ENCODE measurements at regions not wholly inside any gene's neighbourhood (a gene's known extent, or its start where the extent isn't known, plus 50 kb on each side); places are given as distances from the start of the nearest gene placed in this dataset.
"Not testable (repeated sequence)": the region's sequence is repeated elsewhere in the genome, so short reads cannot be mapped to it uniquely, and the experiment has no call there.

- CTCF ChIA-PET, result no interaction called here
- Mint-ChIP-seq H3K27ac (no peak overlapping the region), H3K36me3 (no peaks in the 10 kb centered on the region)
Measured at GRCh38 chr16:86885139-86885538, 306.8 kb downstream of the FOXL1 start.

GRCh38 chr16:86886651-86887050, 308.3 kb downstream of the FOXL1 start:
- H3K36me3 Mint-ChIP-seq, result no peaks in the 10 kb centered on the region

More at GRCh38 chr16:86885139-86885538, 306.8 kb downstream of the FOXL1 start:
- no peak for DNase-seq
- POLR2A ChIA-PET, result no interaction called here
- H3K27me3 Mint-ChIP-seq, result peaks cover 19% of the 10 kb centered on the region
- no peak overlapping the region for H3K4me3 Mint-ChIP-seq
- intact Hi-C loops (cut with micrococcal nuclease), result no loop called here
- no peaks in the 10 kb centered on the region for H3K4me1 Mint-ChIP-seq (ENCODE audit: low read depth)
- no peaks in the 10 kb centered on the region for H3K9me3 Mint-ChIP-seq

GRCh38 chr16:86887416-86887815, 309.1 kb downstream of the FOXL1 start:
- H3K36me3 Mint-ChIP-seq, result no peaks in the 10 kb centered on the region
- DNase-seq, result no peak
- no peaks in the 10 kb centered on the region for H3K4me1 Mint-ChIP-seq (ENCODE audit: low read depth)
- no peaks in the 10 kb centered on the region for H3K9me3 Mint-ChIP-seq
- CTCF ChIA-PET, result no interaction called here
- no peak overlapping the region for H3K27ac Mint-ChIP-seq
- POLR2A ChIA-PET, result no interaction called here
- no peak overlapping the region for H3K4me3 Mint-ChIP-seq
- H3K27me3 Mint-ChIP-seq, result peaks cover 5% of the 10 kb centered on the region
- intact Hi-C loops (cut with micrococcal nuclease), result no loop called here

More at GRCh38 chr16:86886651-86887050, 308.3 kb downstream of the FOXL1 start:
- Mint-ChIP-seq H3K4me3 (no peak overlapping the region), H3K9me3 (no peaks in the 10 kb centered on the region), H3K27ac (no peak overlapping the region), H3K4me1 (ENCODE audit: low read depth) (no peaks in the 10 kb centered on the region), H3K27me3 (peaks cover 10% of the 10 kb centered on the region)
- ChIA-PET POLR2A (no interaction called here), CTCF (no interaction called here)
- intact Hi-C loops (cut with micrococcal nuclease), result no loop called here
- DNase-seq, result no peak

GRCh38 chr16:86888231-86889053, 310.1 kb downstream of the FOXL1 start:
- Mint-ChIP-seq H3K36me3 (no peaks in the 10 kb centered on the region), H3K27ac (no peak overlapping the region), H3K9me3 (no peaks in the 10 kb centered on the region), H3K27me3 (peaks cover 7% of the 10 kb centered on the region), H3K4me1 (ENCODE audit: low read depth) (no peaks in the 10 kb centered on the region), H3K4me3 (no peak overlapping the region)
- intact Hi-C loops (cut with micrococcal nuclease), result no loop called here
- CTCF ChIA-PET, result no interaction called here
- POLR2A ChIA-PET, result no interaction called here
- DNase-seq, result no peak

GRCh38 chr16:86889054-86889366, 310.7 kb downstream of the FOXL1 start:
- H3K9me3 Mint-ChIP-seq; H3K4me1 Mint-ChIP-seq (ENCODE audit: low read depth); intact Hi-C loops (cut with micrococcal nuclease); H3K27ac Mint-ChIP-seq; CTCF ChIA-PET; H3K4me3 Mint-ChIP-seq; H3K27me3 Mint-ChIP-seq; POLR2A ChIA-PET; DNase-seq; H3K36me3 Mint-ChIP-seq: not testable (repeated sequence)

- POLR2A ChIA-PET, result no interaction called here
- DNase-seq, result no peak
- no peaks in the 10 kb centered on the region for H3K4me1 Mint-ChIP-seq (ENCODE audit: low read depth)
- CTCF ChIA-PET, result no interaction called here
- intact Hi-C loops (cut with micrococcal nuclease), result no loop called here
- H3K36me3 Mint-ChIP-seq, result no peaks in the 10 kb centered on the region
- H3K9me3 Mint-ChIP-seq, result no peaks in the 10 kb centered on the region
- H3K27ac Mint-ChIP-seq, result no peak overlapping the region
- H3K27me3 Mint-ChIP-seq, result peaks cover 7% of the 10 kb centered on the region
- no peak overlapping the region for H3K4me3 Mint-ChIP-seq
Measured at GRCh38 chr16:86889974-86890373, 311.6 kb downstream of the FOXL1 start.

- H3K36me3 Mint-ChIP-seq, result no peaks in the 10 kb centered on the region
- H3K4me3 Mint-ChIP-seq, result no peak overlapping the region
- no peaks in the 10 kb centered on the region for H3K4me1 Mint-ChIP-seq (ENCODE audit: low read depth)
- intact Hi-C loops (cut with micrococcal nuclease), result no loop called here
- DNase-seq, result no peak
- H3K27me3 Mint-ChIP-seq, result peaks cover 4% of the 10 kb centered on the region
- H3K27ac Mint-ChIP-seq, result no peak overlapping the region
- no peaks in the 10 kb centered on the region for H3K9me3 Mint-ChIP-seq
- CTCF ChIA-PET, result no interaction called here
- POLR2A ChIA-PET, result no interaction called here
Measured at GRCh38 chr16:86891121-86891520, 312.8 kb downstream of the FOXL1 start.

- H3K27me3 Mint-ChIP-seq, result peaks cover 4% of the 10 kb centered on the region
- no peaks in the 10 kb centered on the region for H3K4me1 Mint-ChIP-seq (ENCODE audit: low read depth)
- H3K36me3 Mint-ChIP-seq, result no peaks in the 10 kb centered on the region
- no peaks in the 10 kb centered on the region for H3K9me3 Mint-ChIP-seq
- ChIA-PET CTCF (no interaction called here), POLR2A (no interaction called here)
- no peak overlapping the region for H3K27ac Mint-ChIP-seq
- no peak for DNase-seq
- H3K4me3 Mint-ChIP-seq, result no peak overlapping the region
- intact Hi-C loops (cut with micrococcal nuclease), result no loop called here
Measured at GRCh38 chr16:86891631-86892030, 313.3 kb downstream of the FOXL1 start.

- no peak overlapping the region for H3K27ac Mint-ChIP-seq
- ChIA-PET POLR2A (no interaction called here), CTCF (no interaction called here)
- no peaks in the 10 kb centered on the region for H3K4me1 Mint-ChIP-seq (ENCODE audit: low read depth)
- H3K9me3 Mint-ChIP-seq, result no peaks in the 10 kb centered on the region
- H3K4me3 Mint-ChIP-seq, result no peak overlapping the region
- no peaks in the 10 kb centered on the region for H3K36me3 Mint-ChIP-seq
- intact Hi-C loops (cut with micrococcal nuclease), result no loop called here
- peaks cover 4% of the 10 kb centered on the region for H3K27me3 Mint-ChIP-seq
- no peak for DNase-seq
Measured at GRCh38 chr16:86892509-86892908, 314.2 kb downstream of the FOXL1 start.

GRCh38 chr16:86893506-86893905, 315.2 kb downstream of the FOXL1 start:
- Mint-ChIP-seq H3K27ac (no peak overlapping the region), H3K27me3 (peaks cover 4% of the 10 kb centered on the region), H3K36me3 (no peaks in the 10 kb centered on the region), H3K4me1 (ENCODE audit: low read depth) (no peaks in the 10 kb centered on the region), H3K9me3 (no peaks in the 10 kb centered on the region), H3K4me3 (no peak overlapping the region)
- intact Hi-C loops (cut with micrococcal nuclease), result no loop called here
- ChIA-PET CTCF (no interaction called here), POLR2A (no interaction called here)
- no peak for DNase-seq

GRCh38 chr16:86894029-86894567, 315.7 kb downstream of the FOXL1 start:
- Mint-ChIP-seq H3K4me1 (ENCODE audit: low read depth) (no peaks in the 10 kb centered on the region), H3K9me3 (no peaks in the 10 kb centered on the region), H3K27me3 (peaks cover 4% of the 10 kb centered on the region), H3K27ac (no peak overlapping the region), H3K4me3 (no peak overlapping the region), H3K36me3 (no peaks in the 10 kb centered on the region)
- ChIA-PET POLR2A (no interaction called here), CTCF (no interaction called here)
- no peak for DNase-seq
- intact Hi-C loops (cut with micrococcal nuclease), result no loop called here

- Mint-ChIP-seq H3K4me3 (no peak overlapping the region), H3K27ac (no peak overlapping the region), H3K4me1 (ENCODE audit: low read depth) (no peaks in the 10 kb centered on the region), H3K27me3 (peaks cover 4% of the 10 kb centered on the region), H3K9me3 (no peaks in the 10 kb centered on the region), H3K36me3 (no peaks in the 10 kb centered on the region)
- no peak for DNase-seq
- intact Hi-C loops (cut with micrococcal nuclease), result no loop called here
- ChIA-PET CTCF (no interaction called here), POLR2A (no interaction called here)
Measured at GRCh38 chr16:86894925-86895324, 316.6 kb downstream of the FOXL1 start.

GRCh38 chr16:86895606-86896005, 317.3 kb downstream of the FOXL1 start:
- no peak overlapping the region for H3K27ac Mint-ChIP-seq
- no peak overlapping the region for H3K4me3 Mint-ChIP-seq
- DNase-seq, result no peak
- ChIA-PET POLR2A (no interaction called here), CTCF (no interaction called here)
- H3K4me1 Mint-ChIP-seq (ENCODE audit: low read depth), result no peaks in the 10 kb centered on the region
- intact Hi-C loops (cut with micrococcal nuclease), result no loop called here
- peaks cover 4% of the 10 kb centered on the region for H3K27me3 Mint-ChIP-seq
- no peaks in the 10 kb centered on the region for H3K36me3 Mint-ChIP-seq
- no peaks in the 10 kb centered on the region for H3K9me3 Mint-ChIP-seq
